ENCODE measurements at regions not wholly inside any gene's neighbourhood (a gene's known extent, or its start where the extent isn't known, plus 50 kb on each side); places are given as distances from the start of the nearest gene placed in this dataset.

- no peak for TF ChIP-seq CTCF (IDR thresholded peaks at IDR 0.05; ENCODE audit: low read depth, low read length)
- no peak for TF ChIP-seq MYC (IDR thresholded peaks at IDR 0.05; ENCODE audit: low read depth, low read length)
- no peak for TF ChIP-seq POLR2A (IDR thresholded peaks at IDR 0.05; ENCODE audit: extremely low read depth, insufficient read length)
These were observed 131.3 kb downstream of the TBC1D30 start for GRCh38 chr12:64955746-64956145.
